NCI-H2171 treated with DMSO at 0.1 percent for 48 hours (cell line): ENCODE measurements at regions not wholly inside any gene's neighbourhood (a gene's known extent, or its start where the extent isn't known, plus 50 kb on each side); places are given as distances from the start of the nearest gene placed in this dataset.

Experiments
- DNase-seq: peaks from one replicate; lab custom pipeline; 2025; lab: John Stamatoyannopoulos, UW

DNA sequence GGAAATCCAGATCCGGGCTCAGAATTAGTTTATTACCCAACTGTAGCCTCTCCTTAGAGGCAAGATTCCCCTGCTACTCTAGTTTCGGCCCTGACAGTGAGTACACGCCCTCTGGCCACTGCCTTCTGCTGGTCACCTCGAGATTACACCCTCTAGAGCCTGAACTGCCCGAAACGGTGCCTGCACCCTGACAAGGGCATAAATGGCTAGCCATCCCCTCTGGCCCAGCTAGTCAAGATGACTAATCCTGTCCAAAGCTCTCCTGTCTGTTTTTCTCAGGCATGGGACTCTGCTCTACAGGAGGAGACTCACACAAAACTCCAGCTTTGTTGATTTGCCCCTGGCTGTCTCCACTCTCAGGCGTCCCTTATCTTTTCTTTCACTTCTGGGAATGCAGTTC is 150.5 kb upstream of the UBE2E2 start:
- no peak for DNase-seq

DNA sequence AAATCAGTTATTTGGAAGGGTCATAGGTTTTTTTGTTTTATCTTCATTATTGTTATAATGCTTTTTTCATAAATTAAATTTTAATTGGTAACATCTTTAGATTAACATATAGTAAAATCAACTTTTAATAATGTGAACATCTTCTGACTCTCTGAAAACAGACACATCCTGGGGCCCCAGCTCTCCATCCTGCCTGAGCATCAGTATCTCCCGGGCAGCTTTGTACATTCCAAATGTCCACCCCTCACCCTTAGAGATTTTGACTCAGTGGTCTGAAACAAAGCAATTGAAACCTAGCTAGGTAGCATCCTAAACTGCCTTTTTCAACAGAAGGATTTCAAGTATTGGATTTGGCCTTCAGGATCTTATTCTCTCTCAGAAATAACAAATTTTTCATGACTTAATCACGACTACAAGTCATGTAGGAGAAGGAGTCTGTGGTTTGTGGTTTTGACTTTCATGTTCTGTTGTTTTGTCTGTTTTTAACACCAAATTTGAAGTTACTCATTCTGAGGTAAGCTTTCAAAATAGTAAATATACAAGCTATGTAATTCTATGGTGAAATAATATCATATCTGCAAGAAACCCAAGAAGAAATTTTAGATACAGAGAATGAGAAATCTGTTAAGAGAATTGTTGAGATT is 147.3 kb upstream of the UBE2E2 start:
- no peak for DNase-seq

DNA sequence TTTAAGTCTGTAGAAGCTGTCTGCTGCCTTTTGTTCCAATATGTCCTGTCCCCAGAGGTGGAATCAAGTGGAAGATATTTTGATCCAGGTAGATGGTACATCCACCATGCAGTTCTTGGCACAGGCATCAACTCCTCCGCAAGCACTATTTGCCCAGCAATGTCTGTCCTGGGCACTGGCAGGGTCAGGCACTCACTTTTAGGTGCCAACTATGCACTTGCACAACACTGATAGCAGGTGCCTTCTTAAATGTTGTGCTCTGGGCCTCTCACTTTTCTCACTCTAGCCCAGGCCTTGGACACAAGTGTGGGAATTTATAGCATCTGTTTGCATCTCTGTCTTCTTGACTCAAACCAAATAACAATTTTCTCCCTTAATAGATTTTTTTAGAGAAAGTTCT is 140.5 kb upstream of the UBE2E2 start:
- DNase-seq: no peak

DNA sequence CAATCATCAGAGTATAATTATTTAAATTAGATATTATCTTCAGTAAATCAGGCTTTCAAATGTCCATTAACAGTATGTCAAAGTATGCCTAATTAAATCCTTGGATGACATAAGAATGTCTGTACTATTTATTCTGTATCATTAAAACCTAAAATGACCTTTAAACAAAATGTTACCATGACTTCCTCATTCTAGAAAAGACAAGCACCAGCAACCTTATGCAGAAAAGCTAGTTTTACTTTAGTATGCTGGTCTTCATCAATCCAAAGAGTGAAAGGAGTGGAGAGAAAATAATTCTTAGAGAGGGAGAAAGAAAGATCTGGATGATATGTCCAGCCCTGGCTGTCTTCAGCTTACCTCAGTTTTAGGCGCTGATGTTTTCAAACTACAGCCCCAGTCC is 140.1 kb upstream of the UBE2E2 start:
- no peak for DNase-seq

DNA sequence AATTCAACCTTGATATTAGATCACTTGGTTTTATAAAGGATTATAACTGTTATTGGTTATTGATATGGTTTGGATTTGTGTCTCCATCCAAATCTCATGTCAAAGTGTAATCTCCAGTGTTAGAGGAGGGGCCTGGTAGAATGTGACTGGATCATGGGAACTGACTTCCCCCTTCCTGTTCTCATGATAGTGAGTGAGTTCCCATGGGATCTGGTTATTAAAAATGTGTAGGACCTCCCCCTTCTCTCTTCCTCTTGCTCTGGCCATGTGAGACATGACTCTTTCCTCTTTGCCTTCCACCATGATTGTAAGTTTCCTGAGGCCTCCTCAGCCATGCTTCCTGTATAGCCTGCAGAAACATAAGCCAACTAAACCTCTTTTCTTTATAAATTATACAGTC is 136.0 kb upstream of the UBE2E2 start:
- DNase-seq: no peak

DNA sequence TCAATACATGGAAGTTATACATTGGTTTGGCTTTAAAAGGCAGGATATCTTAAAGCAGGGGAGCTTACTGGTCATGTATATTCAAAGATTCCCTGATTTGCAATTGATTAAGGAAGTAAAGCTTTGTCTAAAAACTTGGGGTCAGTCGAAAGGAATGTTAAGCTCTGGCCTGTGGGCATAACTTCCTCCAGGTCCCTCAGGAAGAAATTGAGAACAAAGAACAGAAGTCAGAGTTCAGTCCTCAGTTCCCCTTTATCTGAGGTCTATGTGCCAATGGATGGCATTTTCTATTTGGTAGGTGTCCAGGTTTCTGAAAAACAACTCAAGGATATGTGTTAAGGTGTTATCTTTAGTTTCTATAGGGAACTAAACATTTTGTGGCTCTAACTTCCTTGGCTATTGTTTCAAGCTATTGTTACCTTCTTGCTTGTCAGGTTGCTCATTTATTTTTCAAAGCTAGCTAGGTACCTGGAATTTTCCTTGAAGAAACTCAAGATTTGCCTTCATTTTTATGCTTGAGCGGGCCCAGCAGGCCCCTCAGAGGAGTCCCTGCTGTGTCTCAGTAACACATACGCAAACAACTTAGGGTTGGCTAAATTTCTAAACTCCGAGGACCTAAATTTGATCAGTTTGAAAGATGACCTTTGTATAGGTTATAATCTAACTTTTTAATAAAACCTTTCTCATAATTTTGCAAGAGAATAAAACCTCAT is 135.0 kb upstream of the UBE2E2 start:
- no peak for DNase-seq

DNA sequence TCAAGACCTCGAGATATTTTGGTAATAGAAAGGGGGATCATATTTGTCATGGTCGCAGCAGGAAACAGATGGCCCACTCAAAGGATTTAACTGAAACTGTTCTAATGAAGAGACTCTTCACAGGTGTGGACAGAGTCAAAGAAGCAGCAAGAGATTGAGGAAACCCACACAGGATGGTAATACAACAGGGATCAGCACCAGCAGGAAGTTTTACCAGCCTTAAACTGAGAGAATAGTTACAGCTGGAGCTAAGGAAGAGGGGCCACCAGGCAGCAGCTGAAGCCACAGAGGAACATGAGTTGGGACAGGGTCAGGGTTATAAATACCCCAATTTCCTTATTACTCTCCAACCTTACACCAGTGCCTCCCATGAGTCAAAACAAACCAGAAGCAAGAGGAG is 131.8 kb upstream of the UBE2E2 start:
- no peak for DNase-seq

DNA sequence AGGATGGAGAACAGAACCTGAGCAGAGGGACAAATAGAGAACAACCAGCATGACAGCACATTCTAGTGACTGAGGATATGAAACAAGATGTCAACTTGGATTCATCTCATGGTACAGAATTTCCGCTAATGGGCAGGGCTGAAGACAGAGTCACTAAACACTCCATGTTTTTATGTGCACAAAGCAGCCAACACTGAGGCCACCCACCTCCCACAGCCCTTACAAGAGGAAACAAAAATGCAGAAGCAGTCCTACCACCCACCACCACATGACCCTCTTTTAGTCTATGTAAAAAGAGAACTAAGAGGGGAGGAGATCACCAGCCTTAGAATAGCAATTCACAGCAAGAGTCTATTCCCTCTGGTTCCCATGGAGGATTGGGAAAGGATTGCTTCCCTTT is 131.4 kb upstream of the UBE2E2 start:
- DNase-seq: no peak

DNA sequence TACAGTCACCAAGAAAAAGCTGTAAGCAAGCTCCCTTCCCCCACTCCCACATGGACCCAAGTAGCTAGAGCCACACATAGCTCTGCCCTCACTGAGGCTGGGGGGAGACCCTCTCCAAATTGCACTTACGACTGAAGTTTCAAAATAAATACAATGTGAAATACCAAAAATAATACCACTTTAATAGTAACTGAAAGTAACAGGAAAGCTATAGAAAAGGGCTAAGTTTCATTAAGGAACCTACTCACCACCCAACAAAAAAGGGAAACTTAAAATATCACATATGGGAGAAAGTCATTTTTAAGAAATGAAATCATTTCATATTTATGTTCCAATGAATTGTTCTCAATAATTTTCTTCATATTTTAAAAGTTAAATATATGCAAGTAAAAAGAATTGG is 130.4 kb upstream of the UBE2E2 start:
- no peak for DNase-seq

DNA sequence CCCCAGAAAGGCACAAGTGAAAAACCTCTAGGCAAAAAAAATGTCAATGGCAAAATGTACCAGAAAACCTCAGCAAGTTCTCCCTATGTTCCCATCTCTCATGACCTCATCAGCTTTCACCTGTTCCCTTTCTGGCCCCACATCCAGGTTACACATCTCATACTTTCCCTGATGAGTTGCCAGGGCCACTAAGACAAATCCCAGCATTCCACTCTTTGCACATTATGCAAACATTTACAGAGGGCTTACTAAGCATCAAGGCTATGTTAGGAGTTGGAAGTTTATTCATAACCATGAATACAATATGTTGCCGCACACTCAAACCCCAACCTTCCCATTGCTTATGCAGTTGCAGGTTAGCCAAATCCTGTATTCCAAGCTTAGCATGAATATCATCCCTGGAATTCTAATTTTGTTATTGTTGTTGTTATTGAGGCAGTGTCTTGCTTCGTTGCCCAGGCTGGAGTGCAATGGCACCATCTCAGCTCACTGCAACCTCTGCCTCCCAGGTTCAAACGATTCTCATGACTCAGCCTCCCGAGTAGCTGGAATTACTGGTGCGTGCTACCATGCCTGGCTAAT is 129.3 kb upstream of the UBE2E2 start:
- DNase-seq: no peak

DNA sequence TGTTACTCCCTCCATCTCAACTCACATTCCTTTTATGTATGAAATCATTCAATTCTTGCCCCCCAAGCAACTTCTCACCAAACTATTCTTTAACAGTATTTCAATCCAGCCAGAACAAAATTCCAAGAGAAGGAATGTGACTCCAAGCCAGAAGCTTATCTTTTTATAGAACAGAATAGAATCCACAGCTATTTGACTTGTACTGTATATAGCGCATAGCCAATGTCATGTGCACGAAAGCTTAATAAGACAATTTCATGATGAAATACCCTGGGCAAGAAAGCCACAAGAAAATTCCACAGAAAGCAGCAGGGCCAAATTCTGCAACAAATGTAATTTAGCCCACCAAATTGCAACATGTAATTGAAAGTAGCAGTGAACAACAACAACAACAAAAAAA is 127.6 kb upstream of the UBE2E2 start:
- no peak for DNase-seq

DNA sequence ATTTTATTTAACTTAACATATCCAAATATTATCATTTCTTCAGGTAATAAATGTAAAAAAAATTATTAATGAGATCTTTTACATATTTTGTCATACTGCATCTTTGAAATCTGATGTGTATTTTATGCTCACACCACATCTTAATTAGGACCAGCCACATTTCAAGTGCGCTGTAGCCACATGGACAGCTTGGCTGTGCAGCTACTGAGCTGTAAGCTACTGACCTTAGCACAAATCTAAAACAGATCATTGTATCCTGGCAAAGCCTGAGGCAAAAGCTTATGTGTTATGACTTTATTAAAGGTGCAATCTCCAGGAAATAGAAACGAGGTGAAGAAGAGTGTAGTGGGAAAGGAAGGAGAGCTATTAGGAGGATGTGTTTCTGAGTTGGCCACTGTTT is 126.7 kb upstream of the UBE2E2 start:
- DNase-seq: no peak

DNA sequence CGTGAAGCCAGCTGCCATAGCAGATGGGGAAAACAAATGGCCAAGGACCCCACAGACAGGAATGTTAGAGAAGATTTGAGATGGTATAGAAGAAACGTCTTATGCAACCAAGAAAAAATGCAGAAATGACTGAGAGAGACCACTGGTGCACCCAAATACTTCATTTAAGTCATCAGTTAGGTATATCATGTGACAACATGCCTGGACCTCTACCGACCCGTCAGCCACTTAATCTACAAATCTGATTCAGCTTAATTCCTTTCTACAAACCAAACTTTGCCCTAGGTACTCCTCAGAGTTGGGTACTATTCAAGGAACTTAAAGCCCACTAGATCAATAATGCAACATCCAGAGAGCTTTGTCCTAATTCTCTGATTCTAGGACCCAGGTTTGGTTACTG is 126.0 kb upstream of the UBE2E2 start:
- no peak for DNase-seq

DNA sequence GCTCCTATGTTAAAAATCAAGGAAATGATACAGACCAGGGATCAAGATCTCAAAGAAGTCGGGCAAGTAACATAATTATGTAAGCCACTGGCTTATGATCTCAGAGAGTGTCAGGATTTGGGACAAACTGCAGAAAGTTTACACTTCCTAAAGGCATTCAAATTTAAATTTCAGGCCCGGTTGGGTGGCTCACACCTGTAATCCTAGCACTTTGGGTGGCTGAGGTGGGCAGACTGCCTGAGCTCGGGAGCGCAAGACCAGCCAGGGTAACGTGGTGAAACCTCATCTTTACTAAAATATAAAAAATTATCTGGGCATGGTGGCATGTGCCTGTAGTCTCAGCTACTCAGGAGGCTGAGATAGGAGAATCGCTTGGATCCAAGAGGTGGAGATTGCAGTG is 124.4 kb upstream of the UBE2E2 start:
- no peak for DNase-seq

DNA sequence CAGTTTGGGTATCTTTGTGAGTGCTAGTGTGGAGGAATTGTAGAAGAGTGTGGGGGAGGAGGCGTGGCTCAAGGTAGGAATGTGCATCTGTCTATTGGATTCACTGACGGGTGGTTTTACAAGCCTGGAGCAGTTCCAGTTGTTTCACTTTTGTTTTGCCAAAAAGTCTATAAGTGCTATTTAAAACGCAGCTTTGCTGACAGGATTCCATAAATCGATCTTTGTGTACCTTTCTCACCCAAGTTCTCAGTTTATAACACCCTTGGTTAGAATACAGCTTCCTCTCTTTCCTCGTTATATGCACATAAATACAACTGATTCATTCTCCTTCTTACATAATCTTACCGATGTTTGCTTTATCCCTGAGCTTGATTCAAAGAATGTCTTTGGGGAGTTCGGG is 123.2 kb upstream of the UBE2E2 start:
- no peak for DNase-seq

DNA sequence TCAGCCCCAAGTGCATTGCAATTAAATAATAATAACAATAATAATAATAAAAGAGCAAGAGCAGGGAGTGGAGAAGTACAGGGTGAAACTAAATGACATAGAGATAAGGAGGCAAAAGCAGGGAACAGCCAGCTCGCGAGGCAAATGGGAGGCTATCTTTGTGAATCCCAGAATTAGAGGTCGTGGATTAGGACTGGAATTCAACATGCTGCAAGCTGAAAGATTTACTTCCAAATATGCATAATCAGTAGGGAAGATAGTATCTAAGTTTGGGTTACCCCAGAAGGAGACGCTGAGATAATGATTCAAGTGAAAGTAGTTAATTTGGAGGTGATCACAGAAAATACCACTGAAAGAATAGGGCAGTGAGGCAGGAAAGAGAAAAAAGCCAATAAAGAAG is 119.4 kb upstream of the UBE2E2 start:
- no peak for DNase-seq

DNA sequence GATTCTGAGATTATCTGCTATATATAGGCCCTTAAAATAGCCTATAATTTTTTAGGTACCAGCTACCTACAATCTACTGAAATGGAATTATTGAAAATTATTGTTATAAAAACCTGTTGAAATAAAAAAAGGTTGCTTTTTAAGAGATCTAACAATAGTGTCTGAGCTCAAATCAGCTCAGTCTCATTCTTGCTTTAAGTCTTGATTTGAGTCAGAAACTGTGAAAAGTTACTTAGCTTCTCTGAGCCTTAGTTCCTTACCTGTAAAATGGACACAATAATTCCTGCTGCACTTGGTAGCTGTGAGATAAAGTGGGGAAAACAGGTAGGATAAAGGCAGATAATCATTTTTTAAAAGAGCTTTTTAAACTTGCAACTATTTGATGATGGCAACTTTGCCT is 118.8 kb upstream of the UBE2E2 start:
- DNase-seq: no peak

DNA sequence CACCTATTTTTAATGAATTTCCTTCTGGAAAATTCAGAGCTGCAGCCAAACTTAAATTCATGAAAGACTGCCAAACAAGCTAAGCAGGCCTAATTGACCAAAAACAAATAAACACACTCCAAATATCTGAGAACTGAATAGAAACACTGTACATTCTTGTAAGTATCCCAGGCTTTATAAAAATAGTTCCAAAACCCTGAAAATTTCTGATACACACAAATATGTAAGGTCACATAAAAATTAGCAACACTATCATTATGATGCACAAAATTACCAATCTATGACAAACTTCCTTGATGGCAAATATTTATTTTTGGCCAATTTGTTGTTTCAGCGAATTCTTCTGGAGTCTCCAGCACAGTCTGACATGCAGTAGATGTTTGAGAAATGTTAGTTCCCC is 117.9 kb upstream of the UBE2E2 start:
- no peak for DNase-seq

DNA sequence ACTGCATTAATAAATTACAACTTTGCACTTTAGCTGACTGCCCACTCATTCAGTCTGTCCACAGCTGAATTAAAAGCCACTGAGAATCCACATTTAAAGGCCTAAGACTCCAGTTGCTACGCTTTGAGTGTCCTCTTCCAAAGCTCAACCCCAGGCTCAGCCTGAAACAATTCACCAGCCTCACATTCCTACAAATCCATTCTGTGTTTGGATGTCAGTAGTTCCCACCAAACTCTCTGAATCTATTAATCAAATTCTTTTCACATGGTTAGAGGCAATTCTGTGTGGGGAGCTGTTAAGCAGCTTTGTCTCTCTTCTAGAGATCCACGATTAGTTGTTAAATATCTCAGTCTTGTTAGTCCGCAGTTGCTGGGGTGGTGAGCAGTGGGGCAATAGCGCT is 116.8 kb upstream of the UBE2E2 start:
- DNase-seq: no peak

DNA sequence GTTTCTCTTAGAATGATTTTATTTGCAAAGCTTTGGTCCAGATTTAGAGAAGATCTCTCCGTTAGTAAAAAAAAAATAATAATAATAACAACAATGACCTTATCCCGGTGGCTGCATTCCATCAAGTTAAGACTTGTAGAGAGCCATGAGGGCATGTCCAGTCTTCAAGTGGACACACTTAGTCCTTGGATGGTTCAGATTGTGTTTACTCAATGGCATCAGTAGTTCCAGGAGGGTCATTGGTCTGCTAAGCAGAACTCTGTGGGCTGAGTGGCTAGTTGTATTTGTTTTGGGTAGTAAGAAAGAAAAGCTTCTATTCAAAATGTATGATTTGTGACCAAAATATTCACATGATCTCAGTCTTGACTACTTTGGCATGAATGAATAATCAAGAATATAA is 116.3 kb upstream of the UBE2E2 start:
- no peak for DNase-seq

DNA sequence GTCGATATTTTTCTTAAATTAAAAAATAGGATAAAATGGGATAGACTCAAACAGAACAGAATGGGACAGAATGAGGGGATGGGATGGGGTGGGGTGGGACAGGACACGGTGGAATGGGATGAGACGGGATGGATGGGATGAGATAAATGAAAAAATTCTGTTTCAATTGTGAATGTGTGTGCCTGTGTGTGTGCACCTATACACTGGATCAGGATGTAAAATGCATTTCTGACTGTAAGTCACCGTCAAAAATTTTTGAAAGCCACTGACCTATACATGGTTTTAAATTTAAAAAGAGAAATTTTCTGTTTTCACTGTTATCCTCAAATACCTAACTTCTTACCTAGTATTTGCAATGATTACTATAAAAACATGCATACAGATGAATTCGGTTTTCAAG is 108.7 kb upstream of the UBE2E2 start:
- DNase-seq: no peak

DNA sequence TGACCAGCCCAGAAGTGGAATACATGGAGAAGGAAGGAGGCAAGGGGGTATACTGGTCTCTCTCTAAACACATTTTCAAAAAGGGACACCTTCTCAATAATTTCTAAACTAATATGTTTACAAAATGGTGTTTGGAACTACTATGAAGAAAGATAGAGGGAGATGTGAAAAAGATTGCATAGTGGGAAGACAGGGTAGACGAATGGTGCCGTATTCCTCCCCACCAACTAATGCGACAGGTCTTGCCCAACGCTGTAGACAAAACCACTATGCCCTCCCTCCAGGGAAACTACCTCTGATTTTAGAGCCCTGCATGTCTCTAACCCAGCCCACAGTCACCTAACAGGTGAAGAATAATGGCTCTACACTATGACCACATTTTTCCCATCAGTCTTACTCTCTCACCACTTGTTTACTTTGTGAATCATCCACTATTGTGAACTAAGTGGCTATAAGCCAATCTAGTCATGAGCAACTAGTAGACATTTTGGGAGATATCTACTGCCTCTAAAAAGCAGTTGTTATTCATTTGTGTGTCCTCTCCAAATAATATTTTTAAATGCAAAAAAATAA is 108.2 kb upstream of the UBE2E2 start:
- DNase-seq: no peak

DNA sequence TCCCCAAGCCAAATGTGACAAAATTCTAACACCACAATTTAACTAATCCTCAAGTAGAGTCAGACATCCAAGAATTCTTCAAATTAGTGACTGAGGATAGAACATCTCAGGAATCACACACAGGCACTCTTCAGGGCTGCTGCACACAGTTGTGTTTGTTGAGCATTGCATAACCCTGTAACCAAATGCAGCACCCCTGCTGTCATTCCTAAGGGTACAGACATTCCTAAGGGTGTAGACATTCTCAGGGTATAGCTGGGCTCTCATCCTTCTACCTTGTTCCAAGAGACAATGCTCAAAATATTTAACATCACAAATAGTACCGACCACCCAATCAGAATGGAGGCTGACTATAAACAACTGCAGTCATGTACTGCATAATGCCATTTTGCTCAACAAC is 107.1 kb upstream of the UBE2E2 start:
- DNase-seq: no peak

DNA sequence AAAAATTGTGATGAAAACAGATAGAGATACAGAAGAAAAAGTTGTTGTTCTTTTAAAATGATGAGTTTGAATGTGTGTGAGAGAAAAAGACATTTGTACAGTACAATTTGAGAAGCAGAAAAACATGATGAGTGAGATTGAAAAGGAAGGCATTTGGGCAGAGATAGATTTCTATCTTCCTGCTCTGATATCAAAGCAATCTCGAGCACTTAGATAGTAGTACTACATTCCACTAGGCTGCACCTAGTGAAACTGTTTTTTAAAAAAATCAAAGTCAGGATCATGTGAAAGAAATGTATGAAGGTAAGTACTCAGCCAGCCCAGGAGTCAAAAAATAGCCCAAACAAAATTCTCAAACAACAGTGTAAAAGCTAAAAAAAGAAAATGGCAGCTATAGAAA is 104.1 kb upstream of the UBE2E2 start:
- no peak for DNase-seq
